Hematopoietic multipotent progenitor cell treated with erythropoietin and hydrocortisone succinate and interleukin-3 and kit ligand, for 15 days (in vitro differentiated cells): ENCODE measurements at regions not wholly inside any gene's neighbourhood (a gene's known extent, or its start where the extent isn't known, plus 50 kb on each side); places are given as distances from the start of the nearest gene placed in this dataset.

Experiments used
- DNase-seq: peaks from one replicate; pipeline ENCODE4 v3.0.0-alpha.2; 2015; ENCODE audit warnings: low spot score

DNA sequence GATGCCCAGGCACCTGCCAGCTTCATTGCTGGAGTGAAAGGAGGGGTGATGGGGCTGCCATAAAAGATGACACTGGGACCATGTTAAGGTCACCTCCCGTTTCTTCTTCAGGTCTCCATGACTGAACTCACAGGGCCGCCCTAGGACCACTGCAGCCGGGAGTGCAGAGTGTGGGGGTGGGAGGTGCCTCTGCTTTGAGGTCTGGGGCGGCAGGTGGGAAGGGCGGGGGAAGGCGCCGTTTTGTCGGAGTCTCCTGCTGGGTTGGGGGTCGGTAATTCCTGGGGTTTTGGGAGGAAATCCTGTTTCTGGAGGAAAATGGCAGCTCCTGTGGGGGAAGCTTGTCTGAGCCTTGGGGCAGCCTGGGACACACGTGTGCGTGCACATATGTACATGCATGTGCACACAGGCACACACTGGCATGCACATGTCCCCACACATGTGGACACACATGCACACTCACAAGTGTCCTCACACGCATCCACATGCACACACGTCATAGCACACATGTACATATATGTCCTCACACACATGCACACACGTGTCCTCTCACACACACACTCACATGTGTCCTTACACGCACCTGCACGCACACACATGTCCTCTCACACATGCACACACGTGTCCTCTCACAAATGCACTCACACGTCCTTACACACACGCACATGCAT lies 990.9 kb downstream of the BRD1 start:
- DNase-seq = no peak

DNA sequence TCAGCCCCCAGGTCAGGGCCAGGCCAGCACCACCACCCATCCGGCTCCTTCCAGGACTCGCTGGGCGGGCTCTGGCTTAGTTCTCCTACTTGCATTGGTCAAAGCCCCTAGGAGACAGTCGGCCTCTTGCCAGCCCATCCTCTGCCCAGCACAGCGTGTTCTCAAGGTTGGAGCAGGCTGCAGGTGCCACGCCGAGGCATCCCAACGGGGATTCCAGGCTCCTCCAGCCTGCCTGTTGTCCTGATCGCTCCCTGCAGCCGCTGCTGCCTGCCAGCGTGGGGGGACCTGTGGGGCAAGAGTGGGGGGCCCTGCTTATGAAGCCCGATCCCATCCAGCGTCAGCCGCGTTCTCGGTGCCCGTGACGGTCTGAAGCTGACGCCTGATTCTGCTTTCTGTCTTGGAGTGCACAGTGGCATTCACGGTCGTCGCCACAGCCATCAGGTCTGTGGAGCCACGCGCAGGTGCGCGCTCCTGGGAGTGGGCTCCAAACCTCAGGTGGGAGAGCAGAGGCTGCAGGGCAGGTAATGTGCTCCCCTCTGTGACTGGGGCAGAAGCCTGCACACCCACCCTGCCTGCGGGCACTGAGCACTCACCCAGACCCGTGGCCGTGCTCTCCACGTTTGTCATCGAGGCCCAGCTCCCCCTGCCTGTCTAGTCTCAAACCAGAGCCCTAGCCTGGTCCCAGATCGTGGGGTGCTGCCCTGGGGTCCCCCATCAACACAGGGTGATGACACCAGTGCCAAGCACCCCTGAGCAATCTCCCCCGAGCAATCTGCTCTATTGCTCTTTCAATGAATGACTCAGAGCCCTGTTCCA lies 991.6 kb downstream of the BRD1 start:
- DNase-seq = no peak

DNA sequence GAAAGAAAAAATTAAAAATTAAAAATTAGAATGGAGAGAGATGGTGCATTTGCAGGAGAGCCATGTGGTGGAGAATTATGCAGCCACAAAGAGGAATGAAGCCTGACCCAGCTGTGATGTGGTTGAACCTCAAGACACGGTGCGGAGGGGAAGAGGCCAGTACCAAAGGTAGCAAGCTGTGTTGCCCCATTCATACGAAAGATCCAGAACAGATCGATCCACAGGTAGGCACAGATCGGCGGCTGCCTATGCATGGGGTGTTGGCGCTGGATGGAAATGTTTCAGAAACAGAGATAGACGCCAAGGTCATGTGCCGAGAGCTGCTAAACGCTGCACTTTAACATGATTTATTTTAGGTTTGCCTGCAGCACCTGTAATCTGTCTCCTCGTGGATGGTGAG lies 992.3 kb downstream of the BRD1 start:
- no peak for DNase-seq

DNA sequence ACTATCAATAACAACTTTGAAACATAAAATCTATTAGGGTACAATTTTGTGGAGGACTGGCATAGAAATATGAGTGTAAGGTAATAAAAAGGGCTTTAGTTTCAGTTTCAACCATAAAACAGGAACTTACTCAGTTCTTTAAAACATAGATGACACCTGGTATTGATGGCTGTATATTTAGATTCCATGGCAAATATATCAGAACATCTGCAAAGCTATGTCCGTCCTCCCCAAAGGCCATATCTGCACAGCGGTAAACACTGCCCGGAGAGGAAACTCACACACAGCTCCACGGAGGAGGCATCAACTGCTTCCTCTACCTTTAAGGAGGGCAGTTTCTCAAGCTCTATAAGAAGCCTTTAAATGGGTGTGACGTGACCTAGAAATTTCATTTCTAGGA lies 993.3 kb downstream of the BRD1 start:
- DNase-seq = no peak

DNA sequence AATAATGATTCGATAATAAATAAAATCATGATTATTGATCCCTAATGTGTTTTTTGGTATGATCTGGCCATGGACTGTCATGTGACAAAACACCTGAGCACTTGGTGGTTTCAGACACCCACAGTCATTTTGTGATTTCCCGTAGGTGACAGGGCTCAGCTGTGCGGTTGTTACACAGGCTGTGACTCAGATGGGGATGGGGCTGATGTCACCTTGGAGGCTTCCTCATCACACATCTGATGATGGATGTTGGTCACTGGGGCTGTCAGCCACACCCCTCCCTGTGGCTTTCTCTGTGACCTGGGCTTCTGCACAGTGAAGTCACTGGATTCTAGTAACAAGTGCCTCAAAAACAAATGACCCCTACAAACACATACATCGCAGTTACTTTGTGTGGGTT lies 995.1 kb downstream of the BRD1 start:
- DNase-seq = no peak

DNA sequence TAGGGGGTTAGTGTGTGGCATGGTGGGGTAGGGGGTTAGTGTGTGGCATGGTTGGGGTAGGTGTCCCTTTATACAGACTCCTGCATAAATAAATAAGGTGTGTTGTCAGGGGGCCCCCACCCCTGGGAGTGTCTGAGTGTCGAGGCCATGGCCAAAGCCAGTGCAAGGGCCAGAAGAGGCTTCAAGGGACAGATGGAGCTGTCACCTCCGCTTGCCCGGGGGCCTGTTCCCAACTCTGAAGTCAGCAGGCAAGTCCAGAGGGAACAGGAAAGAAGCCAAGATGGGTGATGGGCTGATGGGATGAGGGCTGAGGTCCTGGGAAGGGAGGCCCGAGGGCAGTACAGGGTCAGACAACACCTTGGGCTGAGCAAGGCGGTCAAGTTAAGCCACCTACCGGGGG lies 997.8 kb downstream of the BRD1 start:
- no peak for DNase-seq

DNA sequence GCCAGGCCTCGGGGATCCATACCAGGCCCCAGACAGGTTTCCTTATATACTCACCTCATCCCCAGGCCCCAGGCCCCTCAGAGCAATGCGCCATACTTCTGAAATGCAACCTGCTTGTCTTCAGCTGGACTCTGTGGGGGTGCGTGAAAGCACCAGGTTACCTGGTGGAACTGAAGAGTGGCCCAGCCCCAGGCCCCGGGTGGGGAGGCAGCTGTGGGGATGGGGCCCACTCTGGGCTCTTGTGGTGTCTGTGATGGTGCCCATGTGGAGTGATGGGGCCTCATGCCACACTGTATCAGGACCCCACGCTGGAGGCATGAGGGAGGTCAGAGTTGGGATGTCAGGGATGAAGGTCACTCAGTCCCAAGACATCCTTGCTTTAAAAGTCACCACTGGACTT lies 999.0 kb downstream of the BRD1 start:
- no peak for DNase-seq

DNA sequence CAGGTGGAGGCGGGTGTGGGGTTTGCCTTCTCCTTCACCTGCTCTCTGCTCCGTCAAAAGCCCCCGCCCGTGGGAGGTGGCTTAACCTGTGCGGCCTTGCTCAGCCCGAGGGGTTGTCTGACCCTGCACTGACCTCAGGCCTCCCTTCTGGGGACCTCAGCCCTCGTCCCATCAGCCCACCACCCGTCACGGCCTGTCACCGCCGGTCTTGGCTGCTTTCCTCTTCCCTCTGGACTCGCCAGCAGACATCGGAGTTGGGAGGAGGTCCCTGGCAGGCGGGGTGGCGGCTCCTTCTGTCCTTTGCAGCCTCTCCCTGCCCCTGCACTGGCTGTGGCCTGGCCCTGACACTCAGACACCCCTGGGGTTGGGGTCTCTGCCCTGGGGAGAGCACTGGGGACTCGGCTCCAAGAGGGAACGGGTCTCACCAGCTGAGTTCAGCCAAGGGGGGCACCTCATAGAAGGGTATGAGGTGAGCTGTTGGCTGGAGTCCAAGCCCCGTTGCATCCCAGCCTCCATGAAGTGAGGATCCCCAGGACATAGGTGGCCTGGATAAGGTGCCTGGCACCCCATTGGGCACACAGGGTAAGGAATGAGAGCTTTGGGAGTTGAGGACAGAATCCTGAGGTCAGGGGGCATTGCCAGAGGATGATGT lies 999.6 kb downstream of the BRD1 start:
- no peak for DNase-seq

DNA sequence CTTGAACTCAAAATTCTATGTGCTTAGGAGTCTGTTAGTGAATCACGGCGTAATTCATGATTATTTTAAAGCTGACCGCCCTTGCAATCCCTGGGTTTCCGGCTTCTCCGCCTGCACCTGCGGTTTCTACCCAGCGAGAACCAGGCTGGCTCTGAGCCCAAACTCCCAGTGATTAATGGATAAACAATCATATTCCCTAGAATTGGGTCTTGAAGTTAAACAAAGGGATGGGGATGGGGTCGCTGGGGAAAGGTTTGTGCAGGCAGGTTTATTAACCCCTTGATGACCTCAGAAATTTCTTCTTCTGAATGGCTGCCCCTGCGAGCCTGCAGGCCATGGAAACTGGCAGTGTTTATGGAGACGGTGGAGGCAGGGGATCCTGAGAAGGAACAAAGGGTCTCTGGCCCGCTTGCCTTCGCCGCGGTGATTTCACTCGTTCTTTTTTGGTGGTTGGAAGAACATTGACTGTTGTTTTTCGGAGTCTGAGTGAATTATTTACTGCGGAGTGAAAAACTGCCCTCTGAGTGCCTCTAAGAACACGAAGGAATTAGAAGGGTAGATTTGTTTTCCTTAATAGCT lies 1000.3 kb downstream of the BRD1 start:
- no peak for DNase-seq

DNA sequence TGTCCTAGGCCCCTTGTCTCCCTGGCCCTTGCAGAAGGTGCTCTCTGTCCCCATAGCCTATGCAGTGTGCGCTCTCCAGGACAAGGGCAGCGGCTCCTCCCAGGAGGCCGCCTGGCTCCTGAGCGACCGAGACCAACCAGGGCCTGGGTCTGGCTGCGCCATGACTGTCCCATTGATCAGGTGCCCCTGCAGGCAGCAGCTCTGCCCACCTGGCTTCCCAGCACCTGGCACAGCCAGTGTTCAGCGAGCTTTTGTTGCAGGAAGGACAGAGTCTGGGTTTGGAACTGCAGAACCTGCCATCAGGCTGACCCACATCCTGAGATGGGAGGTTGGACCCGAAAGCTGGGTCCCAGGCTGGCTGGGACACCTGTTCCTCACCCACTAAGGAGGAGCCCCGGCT lies 1001.1 kb downstream of the BRD1 start:
- DNase-seq = no peak

DNA sequence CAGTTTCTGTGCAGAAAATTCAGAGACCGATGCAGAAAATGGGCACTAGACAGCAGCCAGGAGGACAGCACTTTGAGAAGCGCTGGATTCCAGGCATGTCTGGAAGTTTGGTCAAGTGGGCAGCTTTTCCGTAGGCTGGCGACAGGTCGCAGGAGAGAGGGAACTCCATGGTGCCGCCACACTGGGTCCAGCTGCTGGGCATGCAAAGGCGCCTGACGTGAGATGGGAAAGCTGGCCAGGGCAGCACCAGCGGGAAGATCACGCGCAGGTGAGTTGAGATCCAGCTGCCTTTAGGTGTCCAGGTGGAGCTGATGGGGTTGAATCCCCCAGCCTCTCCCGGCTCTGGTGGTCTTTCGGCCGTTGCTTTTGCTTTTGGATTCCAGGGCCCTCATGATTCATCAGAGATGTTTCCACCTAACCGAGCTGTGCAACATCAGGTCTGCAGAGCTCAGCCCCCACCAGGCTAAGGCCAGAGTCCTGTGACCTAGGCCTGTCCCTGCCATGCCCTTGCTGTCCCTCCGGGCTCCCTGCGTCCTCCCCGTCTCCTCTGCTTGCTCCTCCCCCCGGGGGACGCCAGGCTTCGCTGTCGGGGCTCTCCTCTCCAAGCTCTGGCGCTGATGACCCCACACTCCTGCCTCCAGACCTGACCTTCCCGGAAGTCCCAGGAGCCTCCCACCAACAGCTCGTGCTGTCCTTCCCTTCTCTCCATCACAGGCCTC lies 1001.7 kb downstream of the BRD1 start:
- DNase-seq = no peak

DNA sequence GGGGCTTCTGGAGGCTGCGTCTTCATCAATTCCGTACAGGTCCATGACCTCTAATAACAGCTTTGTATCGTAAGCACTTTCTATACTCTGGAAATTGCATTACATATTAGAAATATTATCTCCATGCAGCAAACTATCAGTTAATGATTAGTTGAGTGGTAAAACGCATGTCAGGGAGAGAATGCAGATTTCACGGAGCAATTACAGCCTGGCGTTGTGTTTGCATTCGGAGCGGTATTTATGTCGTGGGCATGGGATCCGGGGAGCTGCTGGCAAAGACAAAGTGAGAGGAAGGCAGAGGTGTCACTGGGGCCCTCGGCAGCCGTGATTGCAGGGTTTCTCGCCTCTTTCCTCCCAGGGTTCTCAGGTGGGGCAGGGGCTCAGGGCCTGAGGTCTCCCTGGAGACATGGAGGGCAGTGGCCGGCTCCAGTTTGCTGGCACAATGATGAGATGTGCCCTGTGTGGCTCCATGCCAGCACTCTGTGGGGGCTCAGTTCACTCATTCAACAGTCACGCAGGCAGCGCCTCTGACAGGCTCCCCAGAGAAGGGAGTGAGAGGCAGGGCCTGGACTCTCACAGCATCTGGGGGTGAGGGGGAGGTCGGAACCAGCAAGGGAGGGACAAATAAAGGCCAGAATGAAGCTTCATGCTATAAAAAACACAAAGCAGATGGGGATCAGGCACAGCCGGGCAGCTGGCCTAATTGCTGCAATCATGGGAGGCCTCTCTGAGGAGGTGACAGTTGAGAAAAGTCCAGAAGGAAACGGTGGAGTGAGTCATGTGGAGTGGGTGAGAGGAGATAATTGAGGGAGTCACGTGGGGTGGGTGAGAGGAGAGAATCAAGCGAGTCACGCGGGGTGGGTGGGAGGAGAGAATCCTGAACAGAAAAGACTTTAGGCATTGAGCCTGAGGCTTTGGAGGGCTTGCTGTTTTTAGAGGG lies 1002.7 kb downstream of the BRD1 start:
- no peak for DNase-seq

DNA sequence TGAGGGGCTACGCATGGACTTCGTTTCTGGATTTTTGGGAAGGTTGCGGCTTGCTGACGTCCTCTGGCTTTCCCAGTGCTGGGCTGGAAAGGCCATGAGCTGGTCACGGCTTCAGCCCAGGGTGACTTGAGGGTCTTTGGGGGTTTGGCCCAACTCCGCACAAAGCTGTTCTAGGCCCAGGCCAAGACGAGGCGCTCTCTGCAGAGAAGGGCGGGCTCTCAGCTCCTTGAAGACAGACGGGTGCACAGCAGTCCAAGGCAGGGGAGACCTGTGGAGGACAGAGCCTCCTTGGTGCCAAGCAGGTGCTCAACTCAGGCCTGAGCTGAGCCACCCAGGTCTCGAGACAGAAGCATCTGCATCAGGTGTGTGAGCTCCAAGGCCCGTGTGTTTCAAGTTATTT lies 1003.7 kb downstream of the BRD1 start:
- no peak for DNase-seq

DNA sequence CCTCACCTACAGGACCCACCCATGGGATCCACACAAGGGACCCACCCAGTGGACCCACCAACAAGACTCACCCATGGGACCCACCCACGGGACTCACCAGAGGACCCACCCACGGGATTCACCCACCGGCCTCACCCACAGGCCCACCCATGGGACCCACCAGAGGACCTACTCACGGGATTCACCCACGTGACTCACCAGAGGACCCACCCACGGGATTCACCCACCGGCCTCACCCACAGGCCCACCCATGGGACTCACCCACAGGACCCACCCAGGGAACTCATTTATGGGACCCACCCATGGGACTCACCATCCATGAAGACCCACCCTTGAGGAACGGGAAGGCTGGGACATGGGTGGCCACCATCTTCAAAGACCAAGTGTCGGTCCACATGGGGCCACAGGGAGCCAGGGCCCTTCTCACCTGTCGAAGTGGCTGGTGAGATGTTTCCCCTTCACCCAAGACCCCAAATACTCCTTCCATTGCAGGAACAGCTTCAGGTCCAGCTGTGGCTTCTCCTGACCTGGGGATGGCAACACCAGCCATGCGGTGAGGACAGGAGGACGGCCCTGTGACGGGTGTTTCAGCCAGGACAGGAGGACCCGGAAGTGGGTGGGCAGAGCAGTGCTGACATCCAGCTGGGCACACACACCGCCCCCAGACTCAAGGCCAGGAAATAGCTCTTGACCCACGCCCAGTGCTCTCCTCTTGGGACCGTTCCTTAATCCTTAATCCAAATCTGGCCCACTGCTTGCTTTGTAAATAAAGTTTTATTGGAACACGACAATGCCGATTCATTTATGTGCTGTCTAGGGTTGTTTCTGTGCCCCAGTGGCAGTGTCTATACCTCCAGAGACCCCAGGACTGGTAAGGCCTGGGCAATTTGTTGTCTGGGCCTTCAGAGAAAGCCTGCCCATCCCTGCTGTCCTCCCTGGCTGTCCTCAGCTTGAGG lies 1005.1 kb downstream of the BRD1 start:
- DNase-seq = no peak

DNA sequence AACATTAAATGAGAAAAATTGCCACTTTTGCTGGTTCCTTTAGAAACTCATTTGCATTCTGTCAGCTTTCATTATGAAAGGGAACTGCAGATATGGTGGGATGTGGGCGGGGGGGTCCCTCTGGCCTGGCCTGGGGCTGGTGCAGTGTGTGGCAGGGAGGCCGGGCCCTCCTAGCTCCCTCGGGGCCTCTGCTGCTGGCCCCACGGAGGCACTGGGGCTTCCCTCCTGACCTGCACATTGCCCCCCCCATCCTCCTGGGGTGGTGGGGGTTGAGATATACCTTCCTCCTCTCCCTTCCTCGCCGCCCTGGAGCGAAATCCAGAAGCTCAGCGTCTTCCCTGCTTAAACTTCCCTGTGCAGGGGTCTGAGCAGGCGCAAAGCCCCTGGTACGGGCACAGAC lies 1005.9 kb downstream of the BRD1 start:
- DNase-seq = no peak

DNA sequence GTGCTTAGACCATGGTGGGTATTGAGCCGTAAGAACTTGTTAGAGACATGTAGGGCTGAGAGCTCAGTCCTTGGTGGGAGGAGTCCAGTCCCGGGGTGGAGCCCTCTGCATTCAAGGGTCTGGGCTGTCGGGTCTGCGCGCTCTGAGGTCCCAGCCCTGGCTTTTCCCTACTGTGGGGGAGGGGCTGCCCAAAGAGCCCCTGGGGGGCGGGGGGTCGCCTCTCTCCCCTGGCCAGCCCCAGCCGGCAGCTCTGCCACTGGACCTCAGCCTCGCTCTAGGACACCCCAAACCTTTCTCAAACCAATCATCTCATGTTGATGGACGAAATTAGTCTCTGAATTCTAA lies 1006.4 kb downstream of the BRD1 start:
- DNase-seq = no peak

DNA sequence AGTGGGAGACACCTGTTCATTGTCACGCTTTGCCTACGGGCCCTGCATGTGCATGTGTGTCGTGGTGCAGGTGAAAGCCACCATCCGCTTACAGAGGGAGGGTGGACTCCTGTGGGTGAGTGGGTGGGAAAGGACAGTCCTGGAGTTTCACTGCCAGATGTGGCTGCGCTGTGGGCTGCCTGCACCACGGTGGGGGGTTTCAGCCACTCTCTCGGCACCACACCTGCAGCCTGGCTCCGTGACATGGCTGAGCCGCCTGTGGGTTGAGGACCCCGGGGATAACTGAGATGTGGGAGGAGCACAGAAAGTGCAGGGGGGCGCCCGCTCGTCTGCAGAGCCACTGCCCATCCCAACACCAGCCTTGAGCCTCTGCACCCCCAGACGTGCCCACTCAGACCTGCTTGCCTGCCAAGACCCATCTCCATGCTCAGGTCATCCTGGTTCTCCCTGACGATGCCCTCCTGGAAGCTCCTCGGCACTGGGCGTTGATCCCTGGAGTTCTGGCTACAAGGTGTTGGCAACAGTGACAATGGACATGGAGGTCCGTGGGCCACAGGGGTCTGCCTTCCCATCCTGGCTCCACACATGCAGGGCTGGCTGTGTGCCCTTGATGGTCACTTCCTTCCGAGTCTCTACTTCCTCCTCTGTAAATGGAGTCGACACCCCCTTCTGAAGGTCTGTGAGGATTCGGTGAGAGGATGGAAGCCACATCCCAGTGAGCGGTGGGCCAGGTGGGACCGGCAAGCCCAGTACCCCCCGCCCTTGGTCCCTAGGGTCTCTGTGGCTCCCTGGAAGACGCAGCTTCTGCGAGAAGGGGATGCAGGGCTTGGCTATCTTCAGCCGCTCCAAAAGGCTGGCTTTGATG lies 1007.0 kb downstream of the BRD1 start:
- no peak for DNase-seq

DNA sequence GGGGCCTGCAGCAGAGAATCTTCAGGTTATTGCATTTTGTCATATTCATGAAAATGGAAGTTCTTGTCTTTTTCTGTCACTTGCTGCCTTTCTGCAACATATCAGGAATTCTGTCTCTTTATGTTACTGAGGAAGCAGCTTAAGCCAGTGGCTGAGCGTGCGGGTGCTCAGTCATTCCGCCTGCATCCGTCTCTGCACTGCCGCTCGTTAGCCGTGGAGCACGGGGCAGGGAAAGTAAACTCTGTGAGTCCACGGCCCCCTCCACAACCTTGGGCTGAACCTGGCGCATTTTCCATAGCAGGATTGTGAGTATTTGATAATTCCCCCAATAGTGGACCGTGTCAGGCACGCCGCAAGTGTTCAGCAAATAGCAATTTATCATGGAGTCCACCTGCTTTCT lies 1007.7 kb downstream of the BRD1 start:
- no peak for DNase-seq

DNA sequence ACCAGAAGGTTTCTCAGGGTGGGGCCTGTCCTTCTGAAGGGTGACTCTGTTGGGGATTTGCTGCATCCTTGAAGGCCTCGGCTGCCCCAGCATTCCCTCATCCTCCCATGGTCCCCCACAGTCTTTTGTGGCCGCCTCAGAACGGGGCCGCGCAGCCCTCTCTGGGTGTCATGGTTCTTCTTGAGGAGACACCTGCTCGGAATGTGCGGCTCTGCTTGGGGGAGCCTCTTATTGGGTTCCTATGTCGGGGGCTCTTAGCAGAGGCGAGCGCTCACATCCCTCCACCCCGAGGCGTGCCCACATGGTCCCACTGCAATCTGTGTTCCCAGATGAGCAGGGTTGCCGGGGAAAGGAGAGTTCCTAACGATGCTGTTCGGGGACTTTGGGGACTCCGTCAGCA lies 1008.4 kb downstream of the BRD1 start:
- no peak for DNase-seq
